H1 (cell line): ENCODE measurements at regions not wholly inside any gene's neighbourhood (a gene's known extent, or its start where the extent isn't known, plus 50 kb on each side); places are given as distances from the start of the nearest gene placed in this dataset.

Source experiments
- ATF2 ChIP-seq: IDR thresholded peaks from 2 replicates; pipeline ENCODE4 v1.6.1; 2012; ENCODE audit warnings: low read length, inconsistent platforms
- BCL11A ChIP-seq, 2 experiments: IDR thresholded peaks; one replicate each; pipeline ENCODE4 v1.6.1; 2011; ENCODE audit warnings: low read depth in 2 of 2, low read length in 2 of 2, mild to moderate bottlenecking in 2 of 2
- CHD1 ChIP-seq: IDR thresholded peaks from 2 replicates; pipeline ENCODE4 v1.6.1; 2012; ENCODE audit warnings: low read depth, low read length, improper control_type of control experiment
- GTF2F1 ChIP-seq: IDR thresholded peaks from 2 replicates; pipeline ENCODE4 v1.6.1; 2012; ENCODE audit warnings: low read depth, low read length, improper control_type of control experiment, borderline replicate concordance

- TF ChIP-seq ATF2 (no peak), BCL11A (IDR thresholded peaks at IDR 0.05; ENCODE audit: low read depth in 2 of 2, low read length in 2 of 2) (no peak), CHD1 (no peak), GTF2F1 (no peak)
These were observed 376.8 kb downstream of the RPS29 start (continued) for GRCh38 chr14:49209416-49209815.
